HG03108 (cell line): ENCODE measurements at regions not wholly inside any gene's neighbourhood (a gene's known extent, or its start where the extent isn't known, plus 50 kb on each side); places are given as distances from the start of the nearest gene placed in this dataset.

Source experiments
- ATAC-seq: cut with Tn5 transposase; IDR thresholded peaks from one replicate; pipeline ENCODE4 v1.9.1; 2021; ENCODE audit warnings: moderate library complexity; ENCODE audit not compliant: unreplicated experiment

GRCh38 chr2:128490321-128490720 is 171.7 kb upstream of the HS6ST1 start:
- no peak for ATAC-seq

- no peak for ATAC-seq
These were observed 172.4 kb upstream of the HS6ST1 start for GRCh38 chr2:128490881-128491691.

- no peak for ATAC-seq
These were observed 173.1 kb upstream of the HS6ST1 start for GRCh38 chr2:128491692-128492244.

- ATAC-seq = no peak
These were observed 174.5 kb upstream of the HS6ST1 start for GRCh38 chr2:128492966-128493811.

GRCh38 chr2:128493880-128494279 is 175.2 kb upstream of the HS6ST1 start:
- no peak for ATAC-seq

GRCh38 chr2:128494307-128494639 is 175.6 kb upstream of the HS6ST1 start:
- no peak for ATAC-seq

GRCh38 chr2:128494640-128495321 is 176.1 kb upstream of the HS6ST1 start:
- no peak for ATAC-seq

GRCh38 chr2:128495996-128496547 is 177.4 kb upstream of the HS6ST1 start:
- ATAC-seq = no peak

GRCh38 chr2:128496700-128497099 is 178.0 kb upstream of the HS6ST1 start:
- ATAC-seq = no peak

- no peak for ATAC-seq
These were observed 178.8 kb upstream of the HS6ST1 start for GRCh38 chr2:128497461-128497860.

GRCh38 chr2:128498086-128498485 is 179.4 kb upstream of the HS6ST1 start:
- no peak for ATAC-seq

- ATAC-seq = no peak
These were observed 179.9 kb upstream of the HS6ST1 start for GRCh38 chr2:128498589-128498988.

GRCh38 chr2:128499367-128500137 is 180.9 kb upstream of the HS6ST1 start:
- ATAC-seq = no peak

- no peak for ATAC-seq
These were observed 181.6 kb upstream of the HS6ST1 start for GRCh38 chr2:128500138-128500800.

- ATAC-seq = no peak
These were observed 182.5 kb upstream of the HS6ST1 start for GRCh38 chr2:128501006-128501690.

- no peak for ATAC-seq
These were observed 183.0 kb upstream of the HS6ST1 start for GRCh38 chr2:128501700-128502099.

GRCh38 chr2:128502200-128502599 is 183.5 kb upstream of the HS6ST1 start:
- ATAC-seq = no peak

- no peak for ATAC-seq
These were observed 184.1 kb upstream of the HS6ST1 start for GRCh38 chr2:128502638-128503246.
